Activated naive CD4-positive, alpha-beta T cell treated with anti-CD3 and anti-CD28 coated beads, Interleukin-2, amount 50 U/mL, for 16 hours (primary cell): ENCODE measurements at regions not wholly inside any gene's neighbourhood (a gene's known extent, or its start where the extent isn't known, plus 50 kb on each side); places are given as distances from the start of the nearest gene placed in this dataset.

Experiments
- DNase-seq: peaks from one replicate; pipeline ENCODE4 v3.0.0-alpha.2; 2020

DNA sequence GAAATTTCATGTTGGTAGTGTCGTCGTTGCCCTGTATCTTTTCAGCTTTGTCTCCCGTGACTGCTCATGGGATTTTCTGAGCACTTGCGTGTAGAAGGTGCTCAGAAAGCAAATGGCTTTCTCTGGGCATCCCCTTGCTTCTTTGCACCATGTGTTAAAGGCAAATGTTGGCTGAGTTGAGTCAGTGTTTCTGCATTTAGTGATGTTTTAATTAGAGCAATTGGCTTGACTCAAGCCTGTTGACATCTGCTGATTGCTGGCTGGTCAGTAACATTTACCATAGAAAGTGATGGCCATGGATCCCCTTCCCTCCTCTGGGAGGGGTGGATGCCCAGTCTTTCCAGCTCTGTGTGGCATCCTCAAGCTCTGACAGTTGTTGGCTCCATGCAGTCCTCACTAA, 187.2 kb upstream of the MPHOSPH6 start:
- no peak for DNase-seq

DNA sequence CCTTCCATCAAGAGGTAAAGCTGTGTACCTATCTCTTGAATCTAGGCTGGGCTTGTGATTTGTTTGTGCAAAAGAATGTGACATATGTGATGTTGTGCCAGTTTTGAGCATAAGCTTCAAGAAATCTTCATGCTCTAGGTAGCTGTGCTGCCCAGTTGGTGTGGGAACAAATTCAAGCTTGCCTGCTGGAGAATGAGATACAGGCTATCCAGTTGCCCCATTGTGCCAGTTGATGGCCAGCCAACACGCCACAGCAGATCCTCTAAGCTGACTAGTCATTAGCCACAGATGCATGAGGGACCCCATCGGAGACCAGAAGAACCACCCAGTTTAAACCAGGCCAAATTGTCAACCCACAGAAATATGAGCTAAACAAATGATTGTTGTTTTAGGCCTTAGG, 180.5 kb upstream of the MPHOSPH6 start:
- no peak for DNase-seq

DNA sequence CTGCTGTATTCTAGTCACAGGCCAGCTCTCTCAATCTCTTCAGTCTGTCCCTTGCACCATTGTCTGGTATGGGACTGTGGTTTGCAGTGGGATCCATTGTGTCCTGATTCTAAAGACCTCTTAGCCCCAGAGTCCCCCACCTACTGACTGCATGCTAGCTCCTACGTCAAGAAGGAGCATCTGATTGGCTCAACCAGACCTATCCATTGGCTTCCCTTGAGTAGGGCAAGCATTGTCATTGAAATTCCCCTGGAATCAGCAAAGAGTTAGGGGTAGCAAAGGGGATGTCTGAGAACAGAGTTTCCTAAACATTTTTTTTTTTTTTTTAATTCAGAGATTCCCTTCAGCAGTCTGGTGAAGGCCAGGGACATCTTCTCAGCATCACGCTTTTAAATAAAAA, 175.3 kb upstream of the MPHOSPH6 start:
- no peak for DNase-seq

DNA sequence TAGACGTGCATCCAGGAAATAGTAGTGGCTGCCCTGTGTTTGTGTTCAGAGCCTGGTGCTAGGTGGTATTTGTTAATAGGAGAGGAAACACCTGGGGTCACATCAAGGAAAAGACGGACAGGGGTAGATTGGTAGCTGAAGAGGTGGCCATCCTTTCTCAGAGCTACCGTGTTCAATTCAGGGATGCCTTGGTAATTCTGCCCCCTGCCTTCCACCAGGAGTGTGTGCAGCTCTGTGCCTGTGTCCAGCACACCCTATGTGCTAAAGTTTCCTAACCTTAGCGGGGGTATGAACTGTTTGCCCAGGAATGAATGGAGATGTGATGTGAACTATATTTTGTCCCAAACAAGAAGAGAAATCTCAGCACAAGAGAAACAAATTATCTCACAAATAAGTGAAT, 174.1 kb upstream of the MPHOSPH6 start:
- DNase-seq: no peak

DNA sequence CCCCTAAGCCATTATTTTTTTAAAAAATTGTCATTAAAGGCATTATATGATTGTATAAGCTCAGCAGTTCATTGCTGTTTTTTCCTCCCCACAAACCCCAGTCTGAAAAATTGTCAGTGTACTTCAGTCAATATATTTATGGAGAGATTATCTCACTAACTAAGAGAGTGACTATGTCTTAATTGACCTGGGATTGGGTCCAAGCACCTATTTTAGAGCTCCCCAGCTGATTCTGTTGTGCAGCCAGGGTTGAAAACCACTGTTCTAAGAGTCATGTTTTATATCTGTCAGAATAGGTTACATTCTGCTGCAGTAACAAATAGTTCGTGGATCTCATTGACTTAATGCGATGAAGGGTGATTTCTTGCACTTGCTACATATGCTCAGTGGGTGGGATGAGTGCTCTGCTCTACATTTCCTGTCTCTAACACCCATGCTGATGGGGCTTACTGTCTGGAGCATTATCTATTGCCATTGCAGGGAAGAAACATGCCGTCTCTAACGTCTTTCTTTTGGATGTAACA, 171.2 kb upstream of the MPHOSPH6 start:
- no peak for DNase-seq

DNA sequence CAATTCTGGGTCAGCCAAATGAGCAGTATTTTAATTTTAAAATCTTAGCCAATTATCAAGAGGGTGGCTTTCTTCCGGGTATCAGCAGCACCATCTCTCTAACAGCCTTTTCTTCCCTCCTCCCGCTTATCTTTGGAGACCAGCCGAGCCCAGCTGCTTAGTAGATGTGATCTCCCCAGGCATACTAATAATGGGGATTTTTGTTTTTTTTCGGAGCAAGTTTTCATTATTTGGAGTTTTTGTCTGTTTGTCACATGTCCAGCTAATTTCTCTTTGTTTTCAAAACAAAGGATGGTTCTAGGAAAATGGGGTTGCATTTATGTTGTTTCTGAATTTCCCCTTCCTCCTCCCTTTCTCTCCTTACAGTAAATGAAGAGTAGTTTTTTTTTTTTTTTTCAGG, 170.5 kb upstream of the MPHOSPH6 start:
- DNase-seq: no peak

DNA sequence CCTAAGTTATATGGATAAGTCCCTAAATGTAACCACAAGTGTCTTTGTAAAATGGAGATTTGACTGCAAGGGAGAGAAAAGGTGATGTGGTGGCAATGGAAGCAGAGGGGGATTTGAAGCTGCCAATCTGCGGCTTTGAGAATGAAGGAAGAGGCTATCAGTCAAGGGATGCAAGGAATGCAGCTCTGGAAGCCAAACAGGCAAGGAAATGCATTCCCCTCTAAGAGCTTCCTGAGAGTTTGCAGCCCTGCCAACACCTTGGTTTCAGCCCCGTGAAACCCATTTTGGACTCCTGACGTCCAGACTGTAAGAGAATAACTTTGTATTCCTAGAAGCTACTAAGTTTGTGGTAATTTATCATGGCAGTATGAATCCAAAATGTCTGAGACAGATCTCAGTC, 167.3 kb upstream of the MPHOSPH6 start:
- no peak for DNase-seq

DNA sequence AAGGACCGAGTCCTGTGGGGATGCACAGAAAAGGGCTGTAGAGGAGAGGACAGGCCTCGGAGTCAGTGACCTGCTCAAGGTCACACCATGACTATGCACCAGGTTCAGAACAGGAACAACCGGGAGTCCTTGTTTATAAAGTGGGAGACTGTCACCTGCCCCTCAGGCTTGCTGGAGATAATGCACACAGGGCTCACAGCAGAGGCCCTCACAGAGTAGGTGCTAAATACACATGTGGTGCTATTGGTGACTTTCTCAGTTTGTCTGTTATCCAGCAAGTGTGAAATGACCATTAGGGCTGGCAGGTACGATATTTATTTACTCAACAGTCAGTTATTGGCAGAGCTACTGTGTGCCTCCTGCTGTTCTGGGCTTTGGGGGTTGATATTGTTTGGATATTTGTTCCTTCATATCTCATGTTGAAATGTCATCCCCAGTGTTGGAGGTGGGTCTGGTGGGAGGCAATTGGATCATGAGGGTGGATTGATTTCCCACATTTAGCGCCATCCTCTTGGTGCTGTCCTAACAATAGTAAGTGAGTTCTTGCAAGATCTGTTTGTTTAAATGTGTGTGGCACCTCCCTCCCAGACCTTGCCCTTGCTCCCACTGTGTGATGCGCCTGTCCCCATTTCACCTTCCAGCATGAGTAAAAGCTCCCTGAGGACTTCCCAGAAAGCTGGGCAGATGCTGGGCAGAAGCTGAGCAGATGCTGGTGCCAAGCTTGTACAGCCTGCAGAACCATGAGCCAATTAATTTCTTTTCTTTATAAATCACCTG, 162.1 kb upstream of the MPHOSPH6 start:
- DNase-seq: no peak

DNA sequence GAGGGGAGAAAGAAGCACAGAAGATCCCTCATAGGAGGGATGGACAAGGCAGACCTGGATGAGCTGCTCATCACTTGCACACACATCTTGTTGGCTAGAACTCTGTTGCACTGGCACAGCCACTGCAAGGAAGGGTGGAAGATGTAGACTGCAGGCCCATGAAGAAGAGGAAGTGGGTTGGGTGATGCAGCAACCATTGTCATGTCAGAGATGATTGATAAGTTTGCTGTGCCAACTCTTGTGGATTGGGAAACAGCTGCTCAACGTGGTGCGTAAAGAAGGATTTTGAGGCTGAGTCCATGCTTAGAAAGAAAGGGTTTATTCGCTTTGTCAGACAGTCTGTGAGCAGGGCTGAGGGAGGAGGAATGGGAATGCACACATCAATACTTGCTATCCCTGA, 161.4 kb upstream of the MPHOSPH6 start:
- DNase-seq: no peak

DNA sequence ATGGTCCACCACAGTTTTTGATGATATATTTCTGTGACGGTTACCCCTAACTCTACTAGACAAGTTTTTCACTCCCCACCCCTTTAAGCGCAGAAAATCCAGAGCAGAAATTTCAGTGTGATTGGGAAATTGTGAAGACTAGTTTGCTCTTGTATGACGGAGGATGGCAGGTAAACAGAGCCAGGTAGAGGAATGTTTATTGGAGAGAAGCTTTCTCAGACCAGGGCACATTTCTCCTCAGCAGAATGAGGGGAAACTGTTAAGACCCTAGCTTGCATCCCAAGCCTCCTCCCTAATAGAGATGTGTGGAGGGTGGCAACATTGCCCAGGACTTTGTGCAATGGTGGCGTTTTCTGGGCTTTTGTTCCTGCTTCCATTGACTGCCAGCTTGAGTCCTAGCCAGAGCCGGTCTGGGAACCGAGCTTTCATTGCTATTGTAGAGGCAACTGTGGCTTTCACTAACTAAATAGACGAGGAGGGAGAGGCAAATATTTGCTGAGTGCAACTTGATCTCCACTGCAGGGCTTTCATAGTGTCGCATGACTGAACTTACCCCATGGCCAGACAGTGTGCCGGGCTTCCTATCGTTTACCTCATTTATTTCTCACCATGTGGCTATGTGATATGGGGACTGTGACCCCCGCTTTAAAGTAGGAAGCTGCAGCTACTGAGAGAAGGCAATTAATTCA, 159.6 kb upstream of the MPHOSPH6 start:
- DNase-seq: no peak

DNA sequence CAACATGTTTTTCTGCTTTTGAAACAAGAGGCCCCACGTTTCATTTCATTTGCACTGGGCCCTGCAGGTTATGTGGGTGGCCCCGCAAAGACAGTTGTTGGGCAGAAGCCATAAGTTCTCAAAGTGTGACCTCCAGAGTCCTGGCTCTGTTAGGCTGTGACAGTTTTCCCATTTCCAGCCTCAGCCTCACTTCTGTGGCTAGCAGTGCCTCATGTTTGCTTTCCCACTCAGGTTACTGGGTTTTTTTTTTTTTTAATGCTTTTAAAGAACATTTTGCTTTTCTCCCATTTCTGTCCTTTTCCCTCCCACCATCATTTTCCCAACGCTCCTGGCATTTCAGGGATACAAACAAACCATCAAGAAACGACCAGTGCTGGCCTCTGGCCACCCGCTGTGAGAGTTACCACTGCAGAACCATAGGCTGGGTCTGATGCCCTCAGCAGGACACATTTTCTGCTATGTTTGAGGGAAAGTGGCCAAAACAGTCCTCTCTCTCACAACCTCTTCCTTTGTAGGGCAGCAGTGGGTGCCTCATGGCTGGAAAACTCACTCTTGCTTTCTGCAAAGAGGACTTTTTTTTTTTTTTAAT, 159.0 kb upstream of the MPHOSPH6 start:
- DNase-seq: no peak

DNA sequence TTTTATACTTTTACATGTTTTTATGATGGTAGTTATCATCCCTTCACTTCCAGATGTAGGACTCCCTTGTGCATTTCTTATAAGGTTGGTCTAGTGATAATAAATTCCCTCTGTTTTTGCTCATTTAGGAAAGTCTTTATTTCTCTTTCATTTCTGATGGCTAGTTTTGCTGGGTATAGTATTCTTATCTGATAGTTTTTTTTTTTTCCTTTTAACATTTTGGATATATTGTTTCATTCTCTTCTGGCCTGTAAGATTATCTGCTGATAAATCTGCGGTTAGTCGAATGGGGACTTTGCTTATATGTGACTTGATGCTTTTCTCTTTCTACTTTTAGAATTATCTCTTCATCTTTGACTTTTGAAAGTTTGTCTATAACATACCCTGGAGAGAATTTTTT, 153.1 kb upstream of the MPHOSPH6 start:
- DNase-seq: no peak

DNA sequence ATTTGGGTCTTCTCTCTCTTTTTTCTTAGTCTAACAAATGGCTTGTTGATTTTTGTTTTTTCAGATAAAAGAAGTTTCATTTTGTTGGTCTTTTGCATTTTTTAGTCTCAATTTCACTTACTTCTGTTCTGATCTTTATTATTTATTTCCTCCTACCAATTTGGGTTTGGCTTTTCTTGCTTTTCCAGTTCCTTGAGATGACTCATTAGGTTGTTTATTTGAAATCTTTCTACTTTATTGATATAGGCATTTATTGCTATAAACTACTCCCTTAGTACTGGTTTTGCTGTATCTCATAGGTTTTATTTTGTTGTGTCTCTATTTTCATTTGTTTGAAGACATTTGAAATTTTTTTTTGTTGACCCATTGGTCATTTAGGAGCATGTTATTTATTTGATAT, 152.2 kb upstream of the MPHOSPH6 start:
- no peak for DNase-seq

DNA sequence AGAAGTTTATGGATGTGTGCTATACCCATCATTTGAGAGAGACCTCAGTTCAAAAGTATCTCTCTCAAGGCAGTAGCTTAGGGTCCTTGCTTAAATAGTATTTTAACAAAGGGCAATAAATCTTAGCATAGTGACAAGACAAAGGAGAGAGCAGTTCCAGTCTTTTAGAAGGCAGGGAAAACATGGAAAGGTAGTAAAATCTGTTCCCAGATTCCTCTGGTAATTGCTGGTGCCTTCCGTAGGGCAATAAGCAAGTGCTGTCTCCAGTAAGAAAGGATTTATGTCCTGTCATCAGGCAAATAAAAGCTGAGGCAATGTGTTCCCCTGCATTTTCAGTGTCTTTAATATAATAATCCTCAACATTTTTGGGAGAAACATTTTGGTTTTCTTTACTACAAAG, 149.0 kb upstream of the MPHOSPH6 start:
- no peak for DNase-seq

DNA sequence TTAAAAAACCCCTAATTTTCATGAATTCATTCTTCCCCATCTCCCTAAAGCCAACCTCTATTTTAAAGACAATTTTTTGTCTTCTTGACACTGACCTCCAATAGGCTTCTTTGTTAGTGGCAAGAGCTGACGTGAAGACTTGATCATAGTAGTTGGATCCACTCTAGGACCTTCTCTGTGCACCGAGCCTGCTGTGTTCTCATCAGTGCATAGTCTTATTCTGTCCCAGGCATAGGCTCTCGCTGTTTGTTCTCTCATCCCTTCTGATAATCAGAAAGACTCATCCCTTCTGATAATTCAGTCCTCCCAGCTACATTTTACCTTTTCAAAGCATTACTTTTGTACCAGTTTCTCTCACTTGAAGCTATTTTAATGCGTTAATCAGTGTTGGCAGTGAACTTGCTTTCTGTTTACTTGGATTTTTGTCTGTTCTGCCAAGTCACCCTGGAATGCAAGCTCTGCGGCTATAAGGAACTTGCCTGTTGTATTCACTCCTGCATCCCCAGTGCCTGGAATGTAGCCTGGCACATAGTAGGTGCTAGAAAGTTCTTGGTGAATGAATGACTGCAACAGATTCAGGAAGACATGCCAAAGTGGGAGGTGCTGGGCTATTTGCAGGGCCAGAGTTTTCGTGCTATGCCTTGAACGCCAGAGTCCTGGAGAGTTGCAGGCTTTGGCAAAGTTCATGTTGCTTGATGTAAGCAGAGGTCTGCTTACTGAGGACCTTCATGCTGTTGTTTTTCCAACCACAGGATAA, 147.6 kb upstream of the MPHOSPH6 start:
- no peak for DNase-seq

DNA sequence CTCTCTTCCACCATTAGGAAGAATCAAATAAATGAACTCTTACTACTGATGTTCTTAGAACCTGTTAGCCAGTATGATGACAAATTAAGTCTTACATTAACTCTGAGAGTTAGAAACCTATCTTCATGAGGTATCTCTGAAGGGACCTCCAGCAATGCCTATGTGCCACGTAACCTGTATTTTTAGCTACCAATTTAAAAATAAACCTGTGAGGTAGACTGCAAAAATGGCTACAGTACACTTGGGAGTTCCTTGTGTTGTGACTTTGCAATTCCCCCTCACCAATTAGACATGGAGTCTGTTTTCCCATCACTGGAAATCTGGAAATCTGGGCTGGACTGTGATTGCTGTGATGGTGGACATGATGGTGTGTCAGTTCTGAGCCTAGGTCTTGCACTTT, 143.7 kb upstream of the MPHOSPH6 start:
- DNase-seq: no peak

DNA sequence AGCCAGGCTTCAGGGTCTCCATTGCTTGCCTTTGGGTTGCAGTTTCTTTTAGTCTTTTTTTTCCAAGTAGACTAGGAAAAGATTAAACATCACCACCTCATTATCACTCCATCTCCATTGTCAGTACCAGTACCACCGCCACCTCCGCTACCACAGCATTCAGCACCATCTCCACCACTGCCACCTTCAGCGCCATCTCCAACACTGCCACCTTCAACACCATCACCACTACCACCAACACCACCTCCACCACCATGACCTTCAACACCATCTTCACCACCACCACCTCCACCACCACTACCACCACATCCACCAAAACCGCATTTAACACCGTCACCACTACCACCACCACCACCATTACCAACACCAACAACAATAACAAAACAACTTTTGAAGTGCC, 141.5 kb upstream of the MPHOSPH6 start:
- no peak for DNase-seq

DNA sequence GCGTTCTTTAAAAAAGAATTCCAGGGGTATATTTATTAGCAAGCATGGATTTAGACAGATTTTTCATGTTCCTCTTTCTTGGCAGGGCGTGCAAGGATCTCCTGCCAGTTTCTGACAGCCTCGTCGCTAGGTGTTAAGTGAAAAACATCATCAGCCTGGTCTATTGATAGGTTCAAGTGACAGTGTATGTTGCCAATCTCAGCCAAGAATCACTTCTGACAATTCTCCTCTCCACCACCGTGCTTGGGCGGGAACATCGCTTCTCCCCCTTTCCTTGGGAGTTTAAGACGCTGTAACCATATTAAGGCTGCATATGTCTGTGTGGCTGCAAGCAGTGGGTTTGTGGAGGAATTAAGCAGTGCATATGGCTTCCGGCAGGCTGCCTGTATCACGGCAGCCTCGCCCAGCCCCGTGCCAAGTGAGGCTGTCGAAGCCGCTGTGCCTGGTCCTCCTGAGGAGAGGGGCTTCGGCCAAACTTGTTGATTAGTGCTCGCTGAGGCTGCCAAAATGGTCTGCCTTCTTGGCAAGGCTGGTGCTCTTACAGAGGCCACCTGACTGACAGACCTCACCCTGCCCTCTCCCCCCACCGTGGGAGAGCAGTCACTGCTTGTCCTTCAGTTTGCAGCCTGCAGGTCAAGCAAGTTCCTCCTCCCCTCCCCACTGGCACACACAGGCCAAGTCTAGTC, 132.2 kb upstream of the MPHOSPH6 start:
- no peak for DNase-seq

DNA sequence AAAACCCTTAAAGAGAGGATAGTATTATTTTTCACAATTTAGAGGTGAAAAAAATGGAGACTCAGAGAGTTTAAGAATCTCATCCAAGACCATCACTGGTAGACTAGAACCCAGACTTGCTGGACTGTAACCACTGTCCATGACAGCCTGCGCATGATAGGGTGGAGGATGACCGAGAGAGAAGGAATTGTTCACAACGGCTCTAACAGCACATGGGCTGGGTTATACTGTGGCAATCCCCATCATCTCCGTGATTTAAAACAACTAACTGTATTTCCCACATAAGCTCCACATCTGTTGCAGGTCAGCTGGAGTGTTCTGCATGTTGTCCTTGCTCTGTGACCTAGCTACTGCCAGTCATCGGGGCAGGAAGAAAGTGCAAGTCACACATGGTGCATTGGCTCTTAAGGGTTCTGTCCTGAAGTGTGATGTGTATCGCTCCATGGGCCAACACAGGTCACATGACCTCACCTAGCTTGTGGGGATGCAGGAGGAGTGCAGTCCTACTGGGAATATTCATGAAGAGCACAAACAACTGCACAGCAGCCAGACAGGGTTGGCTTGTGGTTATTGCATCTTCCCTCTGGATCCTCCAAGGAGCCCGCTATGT, 131.2 kb upstream of the MPHOSPH6 start:
- no peak for DNase-seq

DNA sequence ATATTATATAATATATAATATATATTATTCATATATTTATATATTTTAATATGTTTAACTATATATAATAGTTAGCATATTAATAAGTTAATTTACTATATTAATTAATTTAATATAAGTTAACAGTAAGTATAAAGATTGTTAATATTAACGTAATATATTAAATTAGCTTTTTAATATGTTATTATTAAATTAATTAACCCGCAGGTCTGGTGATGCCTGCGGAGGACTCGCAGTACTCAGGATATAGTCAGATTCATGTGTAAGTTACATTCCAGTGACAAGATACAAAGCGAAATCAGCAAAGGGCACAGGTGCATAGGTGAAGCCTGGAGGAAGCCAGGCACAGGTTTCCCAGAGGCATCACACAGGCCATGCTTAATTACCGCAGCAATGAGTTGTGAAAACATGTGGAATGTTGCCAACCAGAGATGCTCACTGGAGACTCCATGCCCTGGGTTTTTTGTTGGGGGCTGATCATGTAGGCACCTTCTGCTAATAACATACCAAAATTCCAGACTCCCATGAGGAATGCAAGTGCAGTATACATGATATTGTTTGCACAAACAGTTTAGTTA, 130.4 kb upstream of the MPHOSPH6 start:
- DNase-seq: no peak

DNA sequence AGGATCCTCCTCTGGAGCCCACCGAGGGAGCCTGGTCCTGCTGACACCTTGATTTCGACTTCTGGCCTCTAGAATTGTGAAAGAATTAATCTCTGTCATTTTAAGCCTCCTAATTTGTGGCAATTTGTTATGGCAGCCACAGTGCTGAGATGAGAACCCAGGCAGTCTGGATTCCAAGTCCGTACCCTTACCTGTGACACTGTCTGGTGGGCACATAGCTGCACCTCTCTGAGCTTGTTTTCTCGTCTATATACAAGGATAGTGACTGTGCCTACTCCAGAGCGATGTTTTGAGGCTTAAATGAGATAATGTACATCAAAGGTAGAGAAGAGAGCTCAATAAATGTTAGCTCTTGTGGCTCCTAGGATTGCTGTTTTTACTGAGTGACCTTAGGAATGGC, 128.4 kb upstream of the MPHOSPH6 start:
- no peak for DNase-seq
